Activated CD8-positive, alpha-beta memory T cell treated with anti-CD3 and anti-CD28 coated beads, Interleukin-2, amount 50 U/mL, for 1 hour (primary cell): ENCODE measurements at regions not wholly inside any gene's neighbourhood (a gene's known extent, or its start where the extent isn't known, plus 50 kb on each side); places are given as distances from the start of the nearest gene placed in this dataset.
"Not testable (repeated sequence)": the region's sequence is repeated elsewhere in the genome, so short reads cannot be mapped to it uniquely, and the experiment has no call there.

Source experiments
- DNase-seq: peaks from one replicate; pipeline ENCODE4 v3.0.0-alpha.2; 2020; ENCODE audit errors: extremely low read depth

DNA sequence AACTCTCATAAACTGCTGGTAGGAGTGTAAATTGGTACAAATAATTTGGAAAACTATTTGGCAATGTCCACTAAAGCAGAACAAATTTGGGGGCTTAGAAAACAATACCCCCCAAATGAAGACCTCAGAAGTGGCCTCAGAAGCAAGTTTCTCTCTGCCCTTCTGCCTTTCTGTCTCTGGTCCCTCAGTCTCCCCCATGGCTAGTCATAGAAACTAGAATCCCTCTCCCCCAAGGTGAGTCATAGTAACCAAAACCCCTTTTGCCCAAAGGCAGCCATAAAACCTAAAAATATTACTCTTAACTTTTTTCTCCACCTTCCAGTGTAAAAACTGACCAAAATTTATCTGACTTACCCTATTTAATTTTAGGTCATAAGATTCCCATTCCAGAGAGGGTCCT is 350.7 kb upstream of the LRRC3B start:
- no peak for DNase-seq

DNA sequence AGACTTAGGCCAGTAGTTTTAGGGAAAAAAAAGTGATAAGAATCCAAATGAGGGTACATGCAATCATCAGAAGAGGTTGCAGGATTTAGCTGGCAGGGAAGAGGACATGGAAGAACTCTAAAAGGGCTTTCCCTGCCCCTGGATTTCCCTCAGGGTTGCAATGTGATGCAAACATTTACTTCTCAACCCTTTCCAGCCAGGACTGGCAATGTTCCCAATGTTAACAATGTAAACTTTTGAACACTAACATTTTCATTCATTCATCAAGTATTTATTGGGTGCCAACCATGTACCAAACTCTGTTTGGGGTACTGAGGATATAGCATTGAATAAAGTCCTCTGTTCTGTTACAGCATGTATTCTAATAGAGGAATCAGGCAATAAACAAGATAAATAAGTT is 349.4 kb upstream of the LRRC3B start:
- no peak for DNase-seq

GRCh38 chr3:26279091-26279490 is 343.5 kb upstream of the LRRC3B start:
- DNase-seq = no peak

GRCh38 chr3:26280517-26280916 is 342.1 kb upstream of the LRRC3B start:
- no peak for DNase-seq

DNA sequence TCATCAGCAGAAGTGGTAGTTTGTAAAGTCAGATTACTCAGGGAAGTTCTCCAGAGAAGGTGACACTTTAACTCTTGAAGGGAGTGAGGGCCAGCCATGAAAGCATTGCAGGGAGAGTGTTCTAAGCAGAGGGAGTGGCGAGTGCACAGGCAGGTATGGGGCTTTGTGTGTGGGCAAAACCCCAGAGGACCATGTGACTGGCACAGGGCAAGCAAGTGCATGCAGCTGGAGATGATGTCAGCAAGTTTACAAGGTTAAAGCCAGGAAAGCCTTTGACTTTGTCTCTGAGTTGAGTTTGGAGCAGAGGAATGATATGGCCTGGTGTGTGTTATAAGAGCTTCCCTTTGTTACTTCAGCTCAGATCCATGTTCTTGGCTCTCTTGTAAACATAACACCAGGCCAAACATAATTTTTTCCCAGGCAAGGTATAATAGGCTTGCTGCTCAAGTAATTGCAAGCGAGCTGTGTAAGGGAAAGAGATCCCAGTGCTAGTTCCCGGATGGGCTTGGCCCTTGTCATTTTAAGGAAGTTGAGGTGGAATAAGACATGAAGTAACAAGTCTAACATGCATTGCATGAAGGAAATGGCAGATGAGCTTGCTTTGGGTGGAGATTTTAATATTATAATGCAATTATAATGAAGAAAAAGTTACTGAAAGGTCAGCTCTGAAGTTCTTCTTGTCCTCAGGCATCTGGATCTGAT is 341.1 kb upstream of the LRRC3B start:
- DNase-seq = no peak

DNA sequence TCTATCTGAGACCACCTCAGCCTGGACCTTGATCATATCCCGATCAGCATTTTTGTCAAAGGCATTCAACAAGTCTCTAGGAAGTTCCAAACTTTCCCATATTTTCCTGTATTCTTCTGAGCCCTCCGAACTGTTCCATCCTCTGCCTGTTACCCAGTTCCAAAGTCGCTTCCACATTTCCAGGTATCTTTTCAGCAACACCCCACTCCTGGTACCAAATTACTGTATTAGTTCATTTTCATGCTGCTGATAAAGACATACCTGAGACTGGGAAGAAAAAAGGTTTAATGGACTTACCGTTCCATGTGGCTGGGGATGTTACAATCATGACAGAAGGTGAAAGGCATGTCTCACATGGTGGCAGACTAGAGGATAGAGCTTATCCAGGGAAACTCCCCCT is 338.1 kb upstream of the LRRC3B start:
- DNase-seq = not testable (repeated sequence)

DNA sequence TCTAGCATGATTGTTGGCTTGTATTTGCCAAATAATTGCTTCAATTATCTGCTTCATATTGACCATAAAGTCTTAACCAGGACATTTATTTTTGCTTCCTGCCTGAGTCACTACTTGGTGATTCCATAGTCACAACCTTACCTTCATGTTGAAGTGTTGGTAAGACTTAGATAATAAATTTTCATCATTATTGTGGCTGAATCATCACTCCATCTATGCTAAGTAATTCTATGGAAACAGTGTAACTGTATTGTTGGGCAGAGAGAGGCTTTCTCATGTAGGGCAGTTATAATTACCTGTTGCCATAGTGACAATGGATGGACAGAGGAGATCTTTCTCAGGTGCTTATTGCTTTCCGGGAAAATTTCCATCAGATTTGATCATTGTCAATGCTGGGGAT is 330.7 kb upstream of the LRRC3B start:
- DNase-seq = no peak

DNA sequence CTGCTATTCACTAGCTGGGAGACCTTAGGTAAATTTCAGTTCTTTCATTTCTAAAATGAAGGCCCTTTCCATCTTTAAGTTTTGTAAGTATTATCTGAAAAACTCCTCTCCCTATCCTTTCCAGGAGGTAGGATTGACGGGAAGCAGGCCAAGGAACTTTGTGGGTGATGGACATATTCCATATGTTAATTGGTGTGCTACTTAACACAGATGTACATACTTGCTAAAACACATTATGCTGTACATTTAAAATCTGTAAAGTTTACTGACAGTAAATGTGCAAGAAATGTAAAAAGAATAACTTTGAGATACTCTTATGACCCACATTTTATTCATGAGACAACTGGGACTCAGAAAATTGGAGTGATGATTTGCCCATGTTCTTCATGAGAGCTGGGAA is 329.8 kb upstream of the LRRC3B start:
- DNase-seq = no peak

DNA sequence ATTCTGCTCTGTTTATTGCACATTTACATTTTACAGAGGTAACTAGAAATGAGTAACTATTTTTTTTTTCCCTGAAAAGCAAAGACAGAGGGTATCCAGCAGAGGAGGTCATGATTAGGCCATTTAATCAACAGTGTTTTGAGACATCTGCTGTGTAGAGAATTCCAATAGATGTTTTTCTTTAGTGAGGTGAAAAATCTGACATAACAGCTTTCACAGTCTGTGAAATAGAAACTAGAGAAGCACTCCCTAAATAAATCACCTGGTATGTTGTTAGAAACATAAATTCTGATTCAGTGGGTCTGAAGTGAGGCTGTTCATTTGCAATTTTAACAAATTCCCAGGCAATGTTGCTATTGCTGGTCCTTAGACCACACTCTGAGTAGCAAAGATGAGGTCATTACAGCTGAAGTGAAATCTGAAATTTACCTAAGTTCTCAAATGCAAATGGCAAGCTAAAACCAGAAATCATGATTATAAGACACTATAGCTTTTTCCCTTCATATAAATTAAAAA is 329.2 kb upstream of the LRRC3B start:
- no peak for DNase-seq

DNA sequence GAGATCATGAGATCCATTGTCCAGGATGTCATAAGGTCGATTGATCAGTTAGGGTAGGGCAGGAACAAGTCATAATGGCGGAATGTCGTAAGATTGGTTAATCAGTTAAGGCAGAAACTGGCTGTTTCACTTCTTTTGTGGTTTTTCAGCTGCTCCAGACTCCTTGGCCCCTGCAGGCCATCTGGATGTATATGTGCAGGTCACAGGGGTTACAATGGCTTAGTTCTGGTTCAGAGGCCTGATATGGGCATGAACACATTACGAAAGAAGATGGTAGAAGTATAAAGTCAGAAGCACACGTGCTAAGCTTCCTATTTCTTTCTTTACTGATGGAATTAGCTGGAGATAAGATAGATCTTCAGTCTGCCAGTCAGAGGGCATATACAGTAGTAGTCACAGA is 315.4 kb upstream of the LRRC3B start:
- no peak for DNase-seq

GRCh38 chr3:26307787-26308186 is 314.8 kb upstream of the LRRC3B start:
- DNase-seq = no peak

DNA sequence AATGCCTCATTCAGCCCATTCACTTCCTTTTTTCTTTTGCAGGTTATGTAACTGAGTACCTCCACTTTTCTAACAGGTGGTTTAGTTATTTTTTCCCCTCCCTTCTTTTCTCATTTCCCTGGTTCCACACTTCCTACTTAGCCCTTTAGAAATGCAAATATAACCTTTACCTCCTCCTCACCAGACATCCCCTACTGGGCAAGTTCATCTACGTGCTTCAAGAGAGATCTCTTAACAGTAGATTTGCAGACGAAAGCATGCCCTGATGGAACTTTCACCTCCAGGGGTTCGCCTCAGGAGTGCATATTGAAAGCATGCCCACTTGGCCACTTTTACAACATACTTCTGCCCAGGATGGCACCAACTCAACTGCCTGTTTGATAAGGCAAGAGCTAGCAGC is 314.1 kb upstream of the LRRC3B start:
- DNase-seq = no peak

GRCh38 chr3:26309536-26309935 is 313.0 kb upstream of the LRRC3B start:
- not testable (repeated sequence) for DNase-seq

- DNase-seq = no peak
Measured at GRCh38 chr3:26312816-26313215, 309.8 kb upstream of the LRRC3B start.

DNA sequence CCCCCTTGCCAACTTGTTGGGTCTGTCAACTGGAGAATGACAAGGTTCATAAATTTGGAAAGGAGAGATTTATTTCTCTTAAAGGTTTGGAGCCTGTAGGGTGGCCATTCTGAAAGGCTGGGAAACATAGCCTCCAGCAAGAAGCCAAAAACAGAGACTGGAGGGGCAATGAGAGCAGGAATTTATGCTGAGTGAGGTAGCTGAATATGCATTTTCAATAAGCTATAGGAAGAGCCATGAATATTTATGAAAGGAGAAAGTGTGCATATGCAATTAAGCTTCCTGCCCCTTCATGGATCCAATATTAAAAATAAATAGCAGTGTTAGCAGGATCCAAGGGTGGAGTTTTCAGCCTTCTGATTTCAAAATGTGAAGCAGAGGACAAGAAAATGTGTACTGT is 306.1 kb upstream of the LRRC3B start:
- DNase-seq = no peak

DNA sequence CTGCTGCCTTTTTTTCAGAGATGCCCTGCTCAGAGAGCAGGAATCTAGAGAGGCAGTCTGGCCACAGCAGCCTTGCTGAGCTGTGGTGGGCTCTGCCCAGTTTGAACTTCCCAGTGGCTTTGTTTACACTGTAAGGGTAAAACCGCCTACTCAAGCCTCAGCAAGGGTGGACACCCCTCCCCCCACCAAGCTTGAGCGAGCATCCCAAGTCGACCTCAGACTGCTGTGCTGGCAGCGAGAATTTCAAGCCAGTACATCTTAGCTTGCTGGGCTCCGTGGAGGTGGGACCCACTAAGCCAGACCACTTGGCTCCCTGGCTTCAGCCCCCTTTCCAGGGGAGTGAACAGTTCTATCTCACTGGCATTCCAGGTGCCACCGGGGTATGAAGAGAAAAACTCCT is 298.8 kb upstream of the LRRC3B start:
- not testable (repeated sequence) for DNase-seq

DNA sequence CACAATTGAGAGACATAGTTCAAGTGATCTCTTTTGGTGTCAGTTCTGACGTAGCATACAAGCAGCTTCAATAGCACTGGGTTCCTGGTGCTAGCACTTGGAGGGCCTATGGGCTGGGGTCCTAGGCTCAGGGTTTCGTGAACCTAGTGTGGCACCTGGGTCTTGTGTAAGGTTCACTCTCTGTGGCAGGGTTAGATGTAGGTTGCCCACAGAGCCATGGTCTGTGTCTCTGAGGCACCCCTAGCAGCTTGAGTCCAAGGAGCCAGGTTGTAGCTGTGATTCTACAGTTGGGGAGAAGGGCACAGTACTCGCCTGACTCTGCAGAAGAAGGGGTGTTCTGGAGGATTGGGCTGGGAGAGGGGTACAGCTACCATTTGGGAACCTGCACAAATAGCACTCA is 282.6 kb upstream of the LRRC3B start:
- DNase-seq = no peak

DNA sequence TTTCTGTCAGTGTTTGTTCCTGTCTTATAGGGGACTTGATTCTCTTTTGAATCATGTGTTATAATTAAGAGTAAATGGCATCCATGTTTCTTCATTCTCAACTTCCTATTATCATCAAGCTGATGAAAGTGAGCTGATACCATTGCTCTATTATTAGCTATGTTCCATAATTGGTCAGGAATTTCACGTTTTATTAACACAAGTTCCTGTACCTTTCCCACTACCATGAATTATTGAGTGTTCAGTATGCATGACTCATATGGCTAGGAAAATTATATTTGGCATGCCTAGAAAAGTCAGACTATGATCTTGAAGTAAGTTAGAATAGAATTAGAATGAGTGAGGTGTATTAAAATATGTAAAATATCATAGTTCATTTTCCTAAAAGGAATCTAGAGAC is 278.9 kb upstream of the LRRC3B start:
- no peak for DNase-seq

- DNase-seq = no peak
Measured at GRCh38 chr3:26345613-26346012, 277.0 kb upstream of the LRRC3B start.

GRCh38 chr3:26346497-26346896 is 276.1 kb upstream of the LRRC3B start:
- DNase-seq = no peak

GRCh38 chr3:26347150-26347549 is 275.4 kb upstream of the LRRC3B start:
- no peak for DNase-seq

DNA sequence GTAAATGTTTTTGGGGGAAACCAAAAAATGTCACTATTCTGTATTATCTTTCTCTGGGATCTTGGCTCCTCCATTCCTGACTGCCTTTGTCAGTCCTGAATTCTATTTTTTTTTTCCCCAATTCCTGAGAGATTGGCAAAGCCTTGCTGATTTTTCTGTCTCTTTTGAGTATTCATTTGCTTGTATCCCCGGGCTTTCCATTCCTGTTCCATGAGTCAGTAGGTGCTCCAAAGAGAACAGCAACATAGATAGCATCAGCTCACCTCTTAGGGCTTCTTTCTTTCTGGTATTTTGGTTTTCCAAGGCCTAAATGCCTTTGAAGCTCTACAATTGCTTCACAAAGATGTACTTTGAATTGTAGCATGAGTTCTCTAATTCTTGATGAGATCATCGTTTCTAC is 271.7 kb upstream of the LRRC3B start:
- no peak for DNase-seq

DNA sequence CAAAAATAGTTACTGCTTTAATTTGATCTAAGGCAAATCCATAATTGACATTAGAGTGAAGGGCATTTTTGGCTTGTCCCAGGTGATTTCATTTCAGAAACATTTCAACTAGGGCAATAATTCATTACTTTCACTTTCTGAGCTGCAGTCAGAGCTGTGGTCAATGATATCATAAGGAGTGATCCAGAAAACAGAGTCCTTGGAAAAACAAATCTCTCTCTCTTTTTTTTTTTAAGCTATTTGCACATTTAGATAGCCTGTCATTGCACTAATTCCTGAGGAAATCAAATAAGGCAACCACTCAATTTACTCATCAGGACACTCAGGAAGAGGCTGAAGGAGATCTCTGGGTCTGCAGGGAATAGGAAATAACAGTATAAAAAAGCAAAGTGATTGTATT is 269.5 kb upstream of the LRRC3B start:
- no peak for DNase-seq

GRCh38 chr3:26358405-26358804 is 264.2 kb upstream of the LRRC3B start:
- DNase-seq = no peak
